ENCODE measurements at regions not wholly inside any gene's neighbourhood (a gene's known extent, or its start where the extent isn't known, plus 50 kb on each side); places are given as distances from the start of the nearest gene placed in this dataset.
"Not testable (repeated sequence)": the region's sequence is repeated elsewhere in the genome, so short reads cannot be mapped to it uniquely, and the experiment has no call there.

DNA sequence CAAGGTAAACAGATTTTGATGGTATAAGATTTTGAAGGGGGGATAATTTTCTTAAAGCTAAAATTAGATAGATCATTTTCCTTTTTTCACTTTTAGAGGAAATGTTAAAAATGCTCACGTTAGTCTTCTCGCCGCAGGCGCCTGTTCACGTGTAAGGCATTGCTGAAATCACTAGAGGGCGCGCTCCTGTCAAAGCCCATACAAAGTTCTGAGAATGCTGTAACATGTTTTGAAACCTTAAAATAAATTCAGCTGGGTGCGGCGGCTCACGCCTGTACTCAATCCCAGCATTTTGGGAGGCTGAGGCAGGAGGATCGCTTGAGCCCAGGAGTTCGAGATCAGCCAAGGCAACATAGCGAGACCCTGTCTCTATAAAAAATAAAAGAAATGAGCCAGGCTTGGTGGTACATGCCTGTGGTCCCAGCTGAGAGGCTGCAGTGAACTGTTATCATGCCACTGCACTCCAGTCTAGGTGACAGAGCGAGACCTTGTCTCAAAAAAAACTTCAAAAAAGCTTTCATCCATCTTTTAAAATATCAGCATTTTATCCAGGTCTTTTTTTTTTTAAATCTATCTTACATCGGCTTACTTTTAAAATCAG is 138.0 kb downstream of the RBMX2 start:
- H3K4me1 Mint-ChIP-seq (ENCODE audit: unreplicated experiment) = no peaks in the 10 kb centered on the region
- DNase-seq (ENCODE audit: extremely low spot score, unreplicated experiment) = no peak
- no peaks in the 10 kb centered on the region for H3K9me3 Mint-ChIP-seq (ENCODE audit: unreplicated experiment)
- no peak overlapping the region for H3K4me3 Mint-ChIP-seq (ENCODE audit: unreplicated experiment)
- TF ChIP-seq, protein P1, sequence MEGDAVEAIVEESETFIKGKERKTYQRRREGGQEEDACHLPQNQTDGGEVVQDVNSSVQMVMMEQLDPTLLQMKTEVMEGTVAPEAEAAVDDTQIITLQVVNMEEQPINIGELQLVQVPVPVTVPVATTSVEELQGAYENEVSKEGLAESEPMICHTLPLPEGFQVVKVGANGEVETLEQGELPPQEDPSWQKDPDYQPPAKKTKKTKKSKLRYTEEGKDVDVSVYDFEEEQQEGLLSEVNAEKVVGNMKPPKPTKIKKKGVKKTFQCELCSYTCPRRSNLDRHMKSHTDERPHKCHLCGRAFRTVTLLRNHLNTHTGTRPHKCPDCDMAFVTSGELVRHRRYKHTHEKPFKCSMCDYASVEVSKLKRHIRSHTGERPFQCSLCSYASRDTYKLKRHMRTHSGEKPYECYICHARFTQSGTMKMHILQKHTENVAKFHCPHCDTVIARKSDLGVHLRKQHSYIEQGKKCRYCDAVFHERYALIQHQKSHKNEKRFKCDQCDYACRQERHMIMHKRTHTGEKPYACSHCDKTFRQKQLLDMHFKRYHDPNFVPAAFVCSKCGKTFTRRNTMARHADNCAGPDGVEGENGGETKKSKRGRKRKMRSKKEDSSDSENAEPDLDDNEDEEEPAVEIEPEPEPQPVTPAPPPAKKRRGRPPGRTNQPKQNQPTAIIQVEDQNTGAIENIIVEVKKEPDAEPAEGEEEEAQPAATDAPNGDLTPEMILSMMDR (IDR thresholded peaks at IDR 0.05) = peak; percentile 83
- H3K27me3 Mint-ChIP-seq (ENCODE audit: unreplicated experiment) = peaks cover 7% of the 10 kb centered on the region
- no peak overlapping the region for H3K27ac Mint-ChIP-seq (ENCODE audit: unreplicated experiment)
- no peaks in the 10 kb centered on the region for H3K36me3 Mint-ChIP-seq (ENCODE audit: unreplicated experiment)

DNA sequence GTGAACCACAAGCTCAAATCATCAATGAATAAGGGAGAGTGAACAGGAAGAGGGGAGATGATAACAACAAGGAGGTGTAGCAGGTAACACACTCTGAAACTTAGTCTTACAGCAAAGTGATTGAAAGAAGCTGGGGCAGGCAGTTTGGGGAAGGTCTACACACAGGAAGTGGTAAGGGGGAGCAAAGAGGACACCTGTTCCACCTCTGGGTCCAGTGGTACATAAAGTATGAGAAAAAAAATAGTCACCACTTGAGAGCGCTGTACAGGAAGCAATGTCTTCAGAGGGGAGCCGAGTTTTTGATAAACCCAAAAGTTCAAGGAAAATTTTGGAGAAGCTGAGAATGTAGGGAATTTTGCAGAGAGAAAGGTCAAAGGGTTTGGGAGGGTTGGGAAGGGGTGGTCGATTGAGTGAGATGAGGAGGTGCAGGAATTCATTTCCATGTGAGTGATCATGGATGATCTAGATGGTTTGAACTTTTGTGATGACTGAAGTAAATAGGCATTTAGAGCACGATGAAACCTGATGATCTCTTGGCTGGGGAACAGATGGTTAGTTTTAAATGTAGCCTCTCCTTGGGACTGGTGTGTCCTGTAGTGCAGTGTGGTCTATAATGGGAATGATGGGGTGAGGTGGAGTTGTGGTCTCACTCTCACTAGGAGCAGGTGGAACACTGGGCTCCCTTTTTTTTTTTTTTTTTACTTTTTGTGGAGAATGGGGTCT is 142.0 kb downstream of the RBMX2 start:
- TF ChIP-seq, protein P1 (IDR thresholded peaks at IDR 0.05) = no peak
- no peak overlapping the region for H3K27ac Mint-ChIP-seq (ENCODE audit: unreplicated experiment)

DNA sequence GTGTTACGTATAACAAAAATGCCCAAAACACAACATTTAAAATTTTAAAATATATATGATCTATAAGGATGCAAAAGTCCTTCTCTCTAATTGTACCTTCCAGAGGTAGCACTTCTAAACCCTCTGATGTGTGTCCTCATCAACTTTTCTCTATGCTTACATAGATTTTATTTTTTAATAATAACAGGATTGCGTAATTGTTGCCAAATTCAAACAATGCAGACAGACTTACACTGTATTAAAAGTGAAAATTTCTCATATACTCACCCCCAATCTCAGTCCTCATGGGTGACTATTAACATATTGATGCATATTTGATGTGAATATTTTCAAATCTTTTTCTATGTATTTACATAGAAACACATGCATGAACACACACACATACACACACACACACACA is 144.0 kb downstream of the RBMX2 start:
- Mint-ChIP-seq H3K27me3 (ENCODE audit: unreplicated experiment) (no peaks in the 10 kb centered on the region), H3K4me3 (ENCODE audit: unreplicated experiment) (no peak overlapping the region), H3K27ac (ENCODE audit: unreplicated experiment) (no peak overlapping the region), H3K36me3 (ENCODE audit: unreplicated experiment) (no peaks in the 10 kb centered on the region), H3K4me1 (ENCODE audit: unreplicated experiment) (no peaks in the 10 kb centered on the region), H3K9me3 (ENCODE audit: unreplicated experiment) (no peaks in the 10 kb centered on the region)
- DNase-seq (ENCODE audit: extremely low spot score, unreplicated experiment) = no peak
- TF ChIP-seq, protein P1 (IDR thresholded peaks at IDR 0.05) = no peak

More for the DNA sequence above, 142.0 kb downstream of the RBMX2 start:
- Mint-ChIP-seq H3K9me3 (ENCODE audit: unreplicated experiment) (no peaks in the 10 kb centered on the region), H3K36me3 (ENCODE audit: unreplicated experiment) (no peaks in the 10 kb centered on the region), H3K27me3 (ENCODE audit: unreplicated experiment) (peaks cover 3% of the 10 kb centered on the region), H3K4me1 (ENCODE audit: unreplicated experiment) (no peaks in the 10 kb centered on the region), H3K4me3 (ENCODE audit: unreplicated experiment) (no peak overlapping the region)
- no peak for DNase-seq (ENCODE audit: extremely low spot score, unreplicated experiment)

DNA sequence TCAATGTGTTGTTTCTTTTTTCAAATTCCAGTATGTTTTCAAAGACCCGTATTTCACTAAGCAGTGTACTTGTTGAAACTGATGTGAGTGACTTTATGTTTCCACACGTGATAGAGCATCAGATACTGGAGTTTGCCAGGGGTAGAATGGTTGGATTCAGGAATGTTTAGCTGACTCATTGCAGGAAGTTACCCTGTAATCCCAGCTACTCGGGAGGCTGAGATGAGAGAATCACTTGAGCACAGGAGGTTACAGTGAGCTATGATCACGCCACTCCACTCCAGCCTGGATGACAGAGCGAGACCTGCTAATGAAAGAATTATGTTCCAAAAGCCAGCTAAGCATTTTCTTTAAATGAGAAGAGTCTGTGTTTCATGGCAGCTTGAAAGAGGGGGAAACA is 147.6 kb downstream of the RBMX2 start:
- not testable (repeated sequence) for H3K27ac Mint-ChIP-seq (ENCODE audit: unreplicated experiment); H3K27me3 Mint-ChIP-seq (ENCODE audit: unreplicated experiment); H3K36me3 Mint-ChIP-seq (ENCODE audit: unreplicated experiment); H3K4me3 Mint-ChIP-seq (ENCODE audit: unreplicated experiment); H3K4me1 Mint-ChIP-seq (ENCODE audit: unreplicated experiment); H3K9me3 Mint-ChIP-seq (ENCODE audit: unreplicated experiment); DNase-seq (ENCODE audit: extremely low spot score, unreplicated experiment)

DNA sequence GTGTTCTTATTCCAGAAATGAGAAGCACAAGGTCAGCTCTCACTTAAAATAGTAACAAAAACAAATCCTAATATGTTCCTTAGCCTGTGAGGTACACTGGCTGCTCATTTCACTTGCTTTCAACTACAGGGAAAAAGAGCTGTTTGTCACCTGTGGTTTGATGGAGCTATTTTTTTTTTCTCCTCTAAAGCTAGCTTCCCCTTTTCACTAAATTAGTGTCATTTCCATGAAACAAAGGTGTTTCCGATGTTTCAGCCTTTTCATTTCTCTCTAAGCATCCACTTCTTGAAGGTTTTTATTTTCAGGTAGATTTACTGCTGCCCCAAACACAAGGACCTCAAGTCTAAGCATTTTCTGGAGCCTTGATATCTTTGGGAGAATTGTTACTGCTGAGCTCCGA is 148.6 kb downstream of the RBMX2 start:
- DNase-seq (ENCODE audit: extremely low spot score, unreplicated experiment) = no peak
- peaks cover 4% of the 10 kb centered on the region for H3K27me3 Mint-ChIP-seq (ENCODE audit: unreplicated experiment)
- no peaks in the 10 kb centered on the region for H3K9me3 Mint-ChIP-seq (ENCODE audit: unreplicated experiment)
- no peaks in the 10 kb centered on the region for H3K36me3 Mint-ChIP-seq (ENCODE audit: unreplicated experiment)
- no peaks in the 10 kb centered on the region for H3K4me1 Mint-ChIP-seq (ENCODE audit: unreplicated experiment)
- no peak overlapping the region for H3K27ac Mint-ChIP-seq (ENCODE audit: unreplicated experiment)
- H3K4me3 Mint-ChIP-seq (ENCODE audit: unreplicated experiment) = no peak overlapping the region
- TF ChIP-seq, protein P1 (IDR thresholded peaks at IDR 0.05) = no peak
